ENCODE measurements at regions not wholly inside any gene's neighbourhood (a gene's known extent, or its start where the extent isn't known, plus 50 kb on each side); places are given as distances from the start of the nearest gene placed in this dataset.

GRCh38 chr16:86050111-86050510, 151.1 kb downstream of the IRF8 start:
- H3F3A ChIP-seq (ENCODE audit: control insufficient read depth, insufficient read depth), result no peaks in the 10 kb centered on the region
- peaks cover 20% of the 10 kb centered on the region for H3K27me3 ChIP-seq (ENCODE audit: control insufficient read depth, low read length)
- no peaks in the 10 kb centered on the region for H3K9me3 ChIP-seq (ENCODE audit: control insufficient read depth, insufficient read depth, low read length)
- no peak for TF ChIP-seq EZH2phosphoT487 (IDR thresholded peaks at IDR 0.05; ENCODE audit: borderline replicate concordance, low read length)
- TF ChIP-seq, protein P1, sequence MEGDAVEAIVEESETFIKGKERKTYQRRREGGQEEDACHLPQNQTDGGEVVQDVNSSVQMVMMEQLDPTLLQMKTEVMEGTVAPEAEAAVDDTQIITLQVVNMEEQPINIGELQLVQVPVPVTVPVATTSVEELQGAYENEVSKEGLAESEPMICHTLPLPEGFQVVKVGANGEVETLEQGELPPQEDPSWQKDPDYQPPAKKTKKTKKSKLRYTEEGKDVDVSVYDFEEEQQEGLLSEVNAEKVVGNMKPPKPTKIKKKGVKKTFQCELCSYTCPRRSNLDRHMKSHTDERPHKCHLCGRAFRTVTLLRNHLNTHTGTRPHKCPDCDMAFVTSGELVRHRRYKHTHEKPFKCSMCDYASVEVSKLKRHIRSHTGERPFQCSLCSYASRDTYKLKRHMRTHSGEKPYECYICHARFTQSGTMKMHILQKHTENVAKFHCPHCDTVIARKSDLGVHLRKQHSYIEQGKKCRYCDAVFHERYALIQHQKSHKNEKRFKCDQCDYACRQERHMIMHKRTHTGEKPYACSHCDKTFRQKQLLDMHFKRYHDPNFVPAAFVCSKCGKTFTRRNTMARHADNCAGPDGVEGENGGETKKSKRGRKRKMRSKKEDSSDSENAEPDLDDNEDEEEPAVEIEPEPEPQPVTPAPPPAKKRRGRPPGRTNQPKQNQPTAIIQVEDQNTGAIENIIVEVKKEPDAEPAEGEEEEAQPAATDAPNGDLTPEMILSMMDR (IDR thresholded peaks at IDR 0.05; ENCODE audit: low read depth, low read length, poor library complexity, severe bottlenecking), result no peak
- no peak overlapping the region for H3K4me2 ChIP-seq (ENCODE audit: low read length)
- H4K20me1 ChIP-seq (ENCODE audit: control insufficient read depth, insufficient read depth, low read depth, low read length), result no peaks in the 10 kb centered on the region
- no peaks in the 10 kb centered on the region for H3K9me2 ChIP-seq (replicated peaks; ENCODE audit: control insufficient read depth, low read length)
- no peak overlapping the region for H3K27ac ChIP-seq (ENCODE audit: low read depth, low read length)
- H3K36me3 ChIP-seq (ENCODE audit: control insufficient read depth, low read length), result no peaks in the 10 kb centered on the region
- no peaks in the 10 kb centered on the region for H3K79me2 ChIP-seq (ENCODE audit: control insufficient read depth, low read length)
- H3K4me3 ChIP-seq (ENCODE audit: low read length), result no peak overlapping the region
- H3K4me1 ChIP-seq (ENCODE audit: control insufficient read depth, low read length), result peaks cover 6% of the 10 kb centered on the region

- Histone ChIP-seq H3K79me2 (ENCODE audit: control insufficient read depth, low read length) (no peaks in the 10 kb centered on the region), H3K36me3 (ENCODE audit: control insufficient read depth, low read length) (no peaks in the 10 kb centered on the region), H4K20me1 (ENCODE audit: control insufficient read depth, insufficient read depth, low read depth, low read length) (no peaks in the 10 kb centered on the region), H3K9me2 (replicated peaks; ENCODE audit: control insufficient read depth, low read length) (no peaks in the 10 kb centered on the region), H3K4me3 (ENCODE audit: low read length) (no peak overlapping the region), H3K27me3 (ENCODE audit: control insufficient read depth, low read length) (peaks cover 20% of the 10 kb centered on the region), H3K9me3 (ENCODE audit: control insufficient read depth, insufficient read depth, low read length) (no peaks in the 10 kb centered on the region), H3F3A (ENCODE audit: control insufficient read depth, insufficient read depth) (no peaks in the 10 kb centered on the region), H3K4me1 (ENCODE audit: control insufficient read depth, low read length) (no peaks in the 10 kb centered on the region), H3K27ac (ENCODE audit: low read depth, low read length) (no peak overlapping the region), H3K4me2 (ENCODE audit: low read length) (no peak overlapping the region)
- TF ChIP-seq EZH2phosphoT487 (IDR thresholded peaks at IDR 0.05; ENCODE audit: borderline replicate concordance, low read length), result no peak
- TF ChIP-seq, protein P1 (IDR thresholded peaks at IDR 0.05; ENCODE audit: low read depth, low read length, poor library complexity, severe bottlenecking), result no peak
Observed at GRCh38 chr16:86050591-86051367, 151.8 kb downstream of the IRF8 start.

- H3K9me3 ChIP-seq (ENCODE audit: control insufficient read depth, insufficient read depth, low read length), result no peaks in the 10 kb centered on the region
- peaks cover 20% of the 10 kb centered on the region for H3K27me3 ChIP-seq (ENCODE audit: control insufficient read depth, low read length)
- no peaks in the 10 kb centered on the region for H4K20me1 ChIP-seq (ENCODE audit: control insufficient read depth, insufficient read depth, low read depth, low read length)
- no peak overlapping the region for H3K4me2 ChIP-seq (ENCODE audit: low read length)
- H3K36me3 ChIP-seq (ENCODE audit: control insufficient read depth, low read length), result no peaks in the 10 kb centered on the region
- TF ChIP-seq EZH2phosphoT487 (IDR thresholded peaks at IDR 0.05; ENCODE audit: borderline replicate concordance, low read length), result no peak
- TF ChIP-seq, protein P1 (IDR thresholded peaks at IDR 0.05; ENCODE audit: low read depth, low read length, poor library complexity, severe bottlenecking), result no peak
- H3F3A ChIP-seq (ENCODE audit: control insufficient read depth, insufficient read depth), result no peaks in the 10 kb centered on the region
- H3K9me2 ChIP-seq (replicated peaks; ENCODE audit: control insufficient read depth, low read length), result no peaks in the 10 kb centered on the region
- H3K27ac ChIP-seq (ENCODE audit: low read depth, low read length), result no peak overlapping the region
- H3K4me1 ChIP-seq (ENCODE audit: control insufficient read depth, low read length), result no peaks in the 10 kb centered on the region
- no peak overlapping the region for H3K4me3 ChIP-seq (ENCODE audit: low read length)
- no peaks in the 10 kb centered on the region for H3K79me2 ChIP-seq (ENCODE audit: control insufficient read depth, low read length)
Observed at GRCh38 chr16:86051368-86052114, 152.6 kb downstream of the IRF8 start.

Data from DOHH2 (cell line).